Neuronal stem cell (in vitro differentiated cells): ENCODE measurements at regions not wholly inside any gene's neighbourhood (a gene's known extent, or its start where the extent isn't known, plus 50 kb on each side); places are given as distances from the start of the nearest gene placed in this dataset.

Experiments used
- DNase-seq: peaks from one replicate; pipeline ENCODE4 v3.0.0-alpha.2; 2013; ENCODE audit warnings: low spot score
- H2AFZ ChIP-seq: one replicate; pipeline ENCODE4 v1.6.1; 2013; ENCODE audit warnings: mild to moderate bottlenecking, low read length, inconsistent platforms
- H2AK5ac ChIP-seq: 2 replicates; pipeline ENCODE4 v1.6.1; 2013; ENCODE audit warnings: low read depth, mild to moderate bottlenecking, inconsistent platforms, low read length, moderate library complexity, mixed read lengths
- H2BK120ac ChIP-seq: 2 replicates; pipeline ENCODE4 v1.6.1; 2013; ENCODE audit warnings: low read depth, mild to moderate bottlenecking, inconsistent platforms, low read length, moderate library complexity, mixed read lengths
- H2BK12ac ChIP-seq: one replicate; pipeline ENCODE4 v1.6.1; 2013; ENCODE audit warnings: low read length, inconsistent platforms
- H2BK15ac ChIP-seq: 2 replicates; pipeline ENCODE4 v1.6.1; 2013; ENCODE audit warnings: mild to moderate bottlenecking, low read length, inconsistent platforms, mixed read lengths
- H2BK5ac ChIP-seq: one replicate; pipeline ENCODE4 v1.6.1; 2013; ENCODE audit warnings: inconsistent platforms, mild to moderate bottlenecking, low read length, moderate library complexity
- H3K14ac ChIP-seq: one replicate; pipeline ENCODE4 v1.6.1; 2013; ENCODE audit warnings: low read length, inconsistent platforms
- H3K18ac ChIP-seq: 2 replicates; pipeline ENCODE4 v1.6.1; 2013; ENCODE audit warnings: low read length, inconsistent platforms
- H3K23ac ChIP-seq: 2 replicates; pipeline ENCODE4 v1.6.1; 2013; ENCODE audit warnings: low read depth, mild to moderate bottlenecking, mixed read lengths, low read length, inconsistent platforms; ENCODE audit not compliant: poor library complexity
- H3K27ac ChIP-seq: replicated peaks from 3 replicates; pipeline ENCODE4 v1.5.1; 2013; ENCODE audit warnings: low read length, inconsistent platforms
- H3K27me3 ChIP-seq, 3 experiments: 2 replicates each; pipeline ENCODE4 v1.6.1; 2013; ENCODE audit warnings: low read length in 3 of 3, mild to moderate bottlenecking in 2 of 3, inconsistent platforms in 1 of 3, low read depth in 1 of 3, mixed read lengths in 1 of 3, moderate library complexity in 1 of 3; ENCODE audit not compliant: control insufficient read depth in 3 of 3, insufficient read depth in 3 of 3
- H3K36me3 ChIP-seq, 2 donors: replicated peaks in 1 of 2; 2 replicates each; pipeline ENCODE4 v1.6.1; 2013; ENCODE audit warnings: low read length in 2 of 2; ENCODE audit not compliant: control insufficient read depth in 2 of 2, insufficient read depth in 2 of 2
- H3K4ac ChIP-seq: 2 replicates; pipeline ENCODE4 v1.6.1; 2013; ENCODE audit warnings: inconsistent platforms, mild to moderate bottlenecking, low read length, moderate library complexity
- H3K4me1 ChIP-seq, 2 donors: 1 replicate in 1 of 2; 2 replicates in 1 of 2; pipeline ENCODE4 v1.6.1; 2013; ENCODE audit warnings: low read length in 2 of 2, low read depth in 1 of 2; ENCODE audit not compliant: control insufficient read depth in 2 of 2, insufficient read depth in 1 of 2
- H3K4me2 ChIP-seq: one replicate; pipeline ENCODE4 v1.6.1; 2013; ENCODE audit warnings: mild to moderate bottlenecking, low read length, inconsistent platforms; ENCODE audit not compliant: insufficient read depth, poor library complexity, severe bottlenecking
- H3K4me3 ChIP-seq, 2 donors: 2 replicates each; pipeline ENCODE4 v1.5.1; 2013; ENCODE audit warnings: low read length in 2 of 2, mild to moderate bottlenecking in 2 of 2, inconsistent platforms in 1 of 2, moderate library complexity in 1 of 2
- H3K79me1 ChIP-seq: one replicate; pipeline ENCODE4 v1.6.1; 2013; ENCODE audit warnings: low read depth, mild to moderate bottlenecking, inconsistent platforms, low read length, moderate library complexity
- H3K9ac ChIP-seq: one replicate; pipeline ENCODE4 v1.6.1; 2013; ENCODE audit warnings: mild to moderate bottlenecking, low read depth, low read length, inconsistent platforms; ENCODE audit not compliant: poor library complexity
- H3K9me3 ChIP-seq, 2 donors: replicated peaks in 1 of 2; 2 replicates each; pipeline versions ENCODE3 to v1.6.1; 2013; ENCODE audit warnings: low read length in 2 of 2, mild to moderate bottlenecking in 2 of 2, inconsistent platforms in 1 of 2, low read depth in 1 of 2, mixed read lengths in 1 of 2, moderate library complexity in 1 of 2; ENCODE audit not compliant: control insufficient read depth in 2 of 2, insufficient read depth in 1 of 2
- H4K8ac ChIP-seq: one replicate; pipeline ENCODE4 v1.6.1; 2013; ENCODE audit warnings: low read depth, mild to moderate bottlenecking, inconsistent platforms, low read length, moderate library complexity
- H4K91ac ChIP-seq: one replicate; pipeline ENCODE4 v1.6.1; 2013; ENCODE audit warnings: low read length, low read depth, mild to moderate bottlenecking, inconsistent platforms; ENCODE audit not compliant: poor library complexity
- WGBS, 2 donors: extraction: QIAGEN DNeasy Blood & Tissue Kit; methylation state at CpG; one replicate each; pipeline ENCODE4 v1.1.7; 2013; ENCODE audit warnings: missing lambda C conversion rate in 2 of 2, mixed read lengths in 1 of 2; ENCODE audit not compliant: insufficient read length in 2 of 2, insufficient replicate concordance in 1 of 2; ENCODE audit errors: extremely low coverage in 2 of 2; 5-methylcytosine and 5-hydroxymethylcytosine counted together

GRCh38 chr1:193458628-193459027 is 272.2 kb upstream of the B3GALT2 start:
- Histone ChIP-seq H3K23ac (no peak overlapping the region), H3K9ac (no peak overlapping the region), H3K4me1 (peaks cover 10 to 11% of the 10 kb centered on the region in 2 donors), H2BK120ac (no peak overlapping the region), H2BK5ac (no peak overlapping the region), H3K27me3 (no peaks in the 10 kb centered on the region), H3K27ac (no peak overlapping the region), H4K8ac (no peak overlapping the region), H3K4me3 (no peak overlapping the region), H3K14ac (no peak overlapping the region), H3K4ac (no peak overlapping the region), H2BK12ac (no peak overlapping the region), H2AK5ac (no peak overlapping the region), H4K91ac (no peak overlapping the region), H3K4me2 (no peak overlapping the region), H3K79me1 (no peaks in the 10 kb centered on the region), H3K36me3 (no peaks in the 10 kb centered on the region), H2BK15ac (no peak overlapping the region), H3K9me3 (no peaks in the 10 kb centered on the region), H3K18ac (no peak overlapping the region), H2AFZ (no peak overlapping the region)
- no CpG with 5 or more reads among the region's 5 CpGs for WGBS, 2 donors
- no peak for DNase-seq

- Histone ChIP-seq H2BK120ac (no peak overlapping the region), H3K27ac (no peak overlapping the region), H3K23ac (no peak overlapping the region), H3K4ac (no peak overlapping the region), H3K27me3 (no peaks in the 10 kb centered on the region), H3K79me1 (no peaks in the 10 kb centered on the region), H3K9me3 (no peaks in the 10 kb centered on the region), H3K14ac (no peak overlapping the region), H2BK5ac (no peak overlapping the region), H3K4me3 (no peak overlapping the region), H2AFZ (no peak overlapping the region), H3K36me3 (no peaks in the 10 kb centered on the region), H4K91ac (no peak overlapping the region), H3K4me2 (no peak overlapping the region), H3K4me1 (peaks cover 2 to 8% of the 10 kb centered on the region in 2 donors), H2AK5ac (no peak overlapping the region), H3K9ac (no peak overlapping the region), H2BK12ac (no peak overlapping the region), H4K8ac (no peak overlapping the region), H2BK15ac (no peak overlapping the region), H3K18ac (no peak overlapping the region)
- DNase-seq: no peak
- no CpG with 5 or more reads among the region's 9 CpGs for WGBS, 2 donors
These were observed 271.3 kb upstream of the B3GALT2 start for GRCh38 chr1:193457676-193458075.

- no peak overlapping the region for H2BK15ac ChIP-seq
- no CpG with 5 or more reads among the region's 2 CpGs for WGBS, 2 donors
- H3K36me3 ChIP-seq: no peaks in the 10 kb centered on the region
- H3K79me1 ChIP-seq: no peaks in the 10 kb centered on the region
- no peak overlapping the region for H3K27ac ChIP-seq
- H3K4ac ChIP-seq: no peak overlapping the region
- no peak overlapping the region for H3K18ac ChIP-seq
- H3K27me3 ChIP-seq: no peaks in the 10 kb centered on the region
- H2AK5ac ChIP-seq: no peak overlapping the region
- H2BK120ac ChIP-seq: no peak overlapping the region
- no peak overlapping the region for H3K14ac ChIP-seq
- no peak for DNase-seq
- H2BK12ac ChIP-seq: no peak overlapping the region
- H2BK5ac ChIP-seq: no peak overlapping the region
- no peak overlapping the region for H3K4me2 ChIP-seq
- H3K9me3 ChIP-seq: no peaks in the 10 kb centered on the region
- peaks cover 0 to 6% of the 10 kb centered on the region in 2 donors for H3K4me1 ChIP-seq
- H4K8ac ChIP-seq: no peak overlapping the region
- no peak overlapping the region for H2AFZ ChIP-seq
- no peak overlapping the region for H3K4me3 ChIP-seq
- no peak overlapping the region for H3K9ac ChIP-seq
- H3K23ac ChIP-seq: no peak overlapping the region
- H4K91ac ChIP-seq: no peak overlapping the region
These were observed 270.4 kb upstream of the B3GALT2 start for GRCh38 chr1:193456811-193457280.

- Histone ChIP-seq H3K4me3 (no peak overlapping the region), H3K9ac (no peak overlapping the region), H3K14ac (no peak overlapping the region), H3K23ac (no peak overlapping the region), H3K4ac (no peak overlapping the region), H3K4me2 (no peak overlapping the region), H2BK15ac (no peak overlapping the region), H3K79me1 (no peaks in the 10 kb centered on the region), H2BK12ac (no peak overlapping the region), H3K9me3 (no peaks in the 10 kb centered on the region), H2BK5ac (no peak overlapping the region), H2AFZ (no peak overlapping the region), H4K91ac (no peak overlapping the region), H3K36me3 (no peaks in the 10 kb centered on the region), H2AK5ac (no peak overlapping the region), H4K8ac (no peak overlapping the region), H3K27me3 (no peaks in the 10 kb centered on the region), H3K27ac (no peak overlapping the region), H3K4me1 (peaks cover 3 to 6% of the 10 kb centered on the region in 2 donors), H3K18ac (no peak overlapping the region), H2BK120ac (no peak overlapping the region)
- WGBS, 2 donors: 100% methylated on average over 1 of the region's 1 CpG; no CpG with 5 or more reads in 1 of the 2 donors
- no peak for DNase-seq
These were observed 265.2 kb upstream of the B3GALT2 start for GRCh38 chr1:193451606-193452005.
